K562 (cell line): ENCODE measurements at regions not wholly inside any gene's neighbourhood (a gene's known extent, or its start where the extent isn't known, plus 50 kb on each side); places are given as distances from the start of the nearest gene placed in this dataset.

Experiments used
- ATAC-seq: fragments of 200-7000 bp; cut with Tn5 transposase; 3 replicates; pipeline ENCODE4 v1.9.1; 2020; ENCODE audit warnings: moderate library complexity
- BruUV-seq: library from RNA; stranded (reverse); fragments of 400-500 nt; replicated peaks from 2 replicates; lab custom pipeline; 2021; lab: Mats Ljungman, UMichigan
- CTCF ChIA-PET: fragments of 300-600 bp; formaldehyde crosslinking; extraction: SDS; loops from one replicate; lab custom pipeline; 2021; ENCODE audit warnings: low intra/inter-chr PET ratio; lab: Yijun Ruan, JAX
- POLR2A ChIA-PET: fragments of 300-600, 350-650 bp; sonication (Branson Sonifier 250); formaldehyde crosslinking; extraction: SDS; loops from one replicate; lab custom pipeline; 2021; ENCODE audit warnings: antibody characterized with exemption, inconsistent platforms; lab: Yijun Ruan, JAX
- DNase-seq, 4 experiments: peaks; one replicate each; pipeline versions ENCODE4 v3.0.0 to v3.0.0-alpha.2; 2011 to 2018; ENCODE audit warnings: low spot score in 3 of 4, mixed read lengths in 3 of 4; ENCODE audit errors: extremely low read depth in 1 of 4
- FAIRE-seq: peaks from 2 replicates; lab custom pipeline; 2011; peaks lifted over from hg19 to GRCh38; lab: Jason Lieb, UNC
- H2AFZ ChIP-seq: 2 replicates; pipeline ENCODE4 v1.6.0; 2011; ENCODE audit warnings: low read depth, low read length, control low read depth, inconsistent platforms
- H3K27ac ChIP-seq: fragments of 200-600 bp; 3 replicates; pipeline ENCODE4 v1.8.0; 2011; ENCODE audit warnings: low read depth, mild to moderate bottlenecking, control low read depth, inconsistent platforms, low read length, moderate library complexity, mixed read lengths; ENCODE audit errors: extremely low read depth
- H3K27me3 ChIP-seq, 2 experiments: fragments of 300-600 bp in 1 of 2; 2 replicates in 1 of 2; 3 replicates in 1 of 2; pipeline versions ENCODE4 v1.6.0 to v1.8.0; 2011; ENCODE audit warnings: inconsistent platforms in 2 of 2, low read length in 2 of 2, mild to moderate bottlenecking in 1 of 2, mixed read lengths in 1 of 2, moderate library complexity in 1 of 2; ENCODE audit not compliant: control insufficient read depth in 2 of 2, insufficient read depth in 2 of 2
- H3K36me3 ChIP-seq: fragments of 300-600 bp; 3 replicates; pipeline ENCODE4 v1.8.0; 2011; ENCODE audit warnings: mild to moderate bottlenecking, low read length, inconsistent platforms; ENCODE audit not compliant: control insufficient read depth, insufficient read depth
- H3K4me1 ChIP-seq, 2 experiments: fragments of 200-600 bp in 1 of 2; replicated peaks in 1 of 2; 2 replicates in 1 of 2; 3 replicates in 1 of 2; pipeline versions ENCODE4 v1.5.1 to v1.8.0; 2011; ENCODE audit warnings: inconsistent platforms in 2 of 2, low read length in 2 of 2, mild to moderate bottlenecking in 1 of 2, mixed read lengths in 1 of 2, moderate library complexity in 1 of 2; ENCODE audit not compliant: control insufficient read depth in 2 of 2, insufficient read depth in 2 of 2
- H3K4me2 ChIP-seq: 2 replicates; pipeline ENCODE4 v1.6.1; 2011; ENCODE audit warnings: low read length, control low read depth, inconsistent platforms, mixed read lengths; ENCODE audit not compliant: insufficient read depth
- H3K4me3 ChIP-seq: fragments of 200-600 bp; sonication (generic), shearing (Covaris generic); 2 replicates; pipeline ENCODE4 v1.5.1; 2016; ENCODE audit warnings: control low read depth, inconsistent platforms
- H3K79me2 ChIP-seq: fragments of 200-600 bp; 3 replicates; pipeline ENCODE4 v1.8.0; 2011; ENCODE audit warnings: low read length, inconsistent platforms; ENCODE audit not compliant: control insufficient read depth, insufficient read depth
- H3K9ac ChIP-seq, 2 experiments: 2 replicates each; pipeline versions ENCODE4 v1.6.0 to v1.6.1; 2011; ENCODE audit warnings: low read depth in 2 of 2, low read length in 2 of 2, control low read depth in 1 of 2, inconsistent platforms in 1 of 2, mild to moderate bottlenecking in 1 of 2, mixed read lengths in 1 of 2; ENCODE audit not compliant: insufficient read depth in 1 of 2
- H3K9me1 ChIP-seq: one replicate; pipeline ENCODE4 v1.6.0; 2011; ENCODE audit warnings: inconsistent platforms, mild to moderate bottlenecking, low read length, moderate library complexity; ENCODE audit not compliant: control insufficient read depth, insufficient read depth
- H3K9me3 ChIP-seq: replicated peaks from 2 replicates; pipeline ENCODE4 v1.5.1; 2011; ENCODE audit warnings: low read depth, low read length, inconsistent platforms; ENCODE audit not compliant: control insufficient read depth, insufficient read depth
- H4K20me1 ChIP-seq: replicated peaks from 2 replicates; pipeline ENCODE4 v1.6.1; 2011; ENCODE audit warnings: low read length, inconsistent platforms, mixed read lengths; ENCODE audit not compliant: control insufficient read depth, insufficient read depth
- CBFB ChIP-seq: sonication (generic); formaldehyde crosslinking; IDR thresholded peaks from 2 replicates; pipeline ENCODE4 v1.4.0; 2020; ENCODE audit warnings: mild to moderate bottlenecking, missing genetic modification reagents
- EGR1 ChIP-seq: fragments of 450-650 bp; conservative IDR thresholded peaks from 2 replicates; pipeline ENCODE4 v1.6.1; 2017; ENCODE audit warnings: mild to moderate bottlenecking
- MEIS2 ChIP-seq: fragments of 450-650 bp; IDR thresholded peaks from 2 replicates; pipeline ENCODE4 v1.6.1; 2014; ENCODE audit warnings: mild to moderate bottlenecking; ENCODE audit not compliant: partially characterized antibody
- SIN3A ChIP-seq, 2 experiments: fragments of 150-350 bp in 1 of 2; IDR thresholded peaks; 2 replicates each; pipeline ENCODE4 v1.6.1; 2011 to 2016; ENCODE audit warnings: borderline replicate concordance in 2 of 2, low read depth in 2 of 2, low read length in 2 of 2, mild to moderate bottlenecking in 2 of 2, moderate library complexity in 2 of 2; ENCODE audit not compliant: control insufficient read depth in 1 of 2
- SMARCA4 ChIP-seq: fragments of 450-650 bp; IDR thresholded peaks from 2 replicates; pipeline ENCODE4 v1.6.1; 2016
- SRSF1 ChIP-seq: fragments of 200-400 bp; formaldehyde crosslinking; IDR thresholded peaks from 2 replicates; pipeline ENCODE4 v1.6.1; 2017; ENCODE audit warnings: mild to moderate bottlenecking, low read depth, low read length, moderate library complexity
- WGBS: fragments of 100-300 bp; shearing (Covaris generic); methylation state at CpG from one replicate; pipeline ENCODE4 v1.1.6; 2016; ENCODE audit warnings: low coverage, mixed read lengths; ENCODE audit not compliant: insufficient coverage; ENCODE audit errors: missing lambda C conversion rate; 5-methylcytosine and 5-hydroxymethylcytosine counted together
- in situ Hi-C: fragments of 300-500 bp; cut with MboI; formaldehyde crosslinking; loops from 4 replicates; pipeline ENCODE4 v1.15.0; 2018; ENCODE audit warnings: inconsistent platforms, mixed read lengths
- intact Hi-C: fragments of 100-400 bp; cut with micrococcal nuclease; formaldehyde crosslinking; loops from 2 replicates; pipeline ENCODE4 v1.14.2; 2022
- TF ChIP-seq, protein P1 (sequence below), 2 experiments: fragments of 450-650 bp in 1 of 2; sonication (generic) in 1 of 2; formaldehyde crosslinking in 1 of 2; IDR thresholded peaks in 1 of 2; conservative IDR thresholded peaks in 1 of 2; 2 replicates each; pipeline versions ENCODE4 v1.6.1 to v1.8.1; 2016 to 2023; ENCODE audit warnings: mild to moderate bottlenecking in 2 of 2, moderate library complexity in 2 of 2, inconsistent platforms in 1 of 2, missing genetic modification reagents in 1 of 2
- TF ChIP-seq, protein P2 (sequence below): fragments of 250-450 bp; sonication (Bioruptor Pico); IDR thresholded peaks from 2 replicates; pipeline ENCODE4 v1.4.0; 2020; ENCODE audit warnings: mild to moderate bottlenecking, moderate library complexity, borderline replicate concordance

DNA sequence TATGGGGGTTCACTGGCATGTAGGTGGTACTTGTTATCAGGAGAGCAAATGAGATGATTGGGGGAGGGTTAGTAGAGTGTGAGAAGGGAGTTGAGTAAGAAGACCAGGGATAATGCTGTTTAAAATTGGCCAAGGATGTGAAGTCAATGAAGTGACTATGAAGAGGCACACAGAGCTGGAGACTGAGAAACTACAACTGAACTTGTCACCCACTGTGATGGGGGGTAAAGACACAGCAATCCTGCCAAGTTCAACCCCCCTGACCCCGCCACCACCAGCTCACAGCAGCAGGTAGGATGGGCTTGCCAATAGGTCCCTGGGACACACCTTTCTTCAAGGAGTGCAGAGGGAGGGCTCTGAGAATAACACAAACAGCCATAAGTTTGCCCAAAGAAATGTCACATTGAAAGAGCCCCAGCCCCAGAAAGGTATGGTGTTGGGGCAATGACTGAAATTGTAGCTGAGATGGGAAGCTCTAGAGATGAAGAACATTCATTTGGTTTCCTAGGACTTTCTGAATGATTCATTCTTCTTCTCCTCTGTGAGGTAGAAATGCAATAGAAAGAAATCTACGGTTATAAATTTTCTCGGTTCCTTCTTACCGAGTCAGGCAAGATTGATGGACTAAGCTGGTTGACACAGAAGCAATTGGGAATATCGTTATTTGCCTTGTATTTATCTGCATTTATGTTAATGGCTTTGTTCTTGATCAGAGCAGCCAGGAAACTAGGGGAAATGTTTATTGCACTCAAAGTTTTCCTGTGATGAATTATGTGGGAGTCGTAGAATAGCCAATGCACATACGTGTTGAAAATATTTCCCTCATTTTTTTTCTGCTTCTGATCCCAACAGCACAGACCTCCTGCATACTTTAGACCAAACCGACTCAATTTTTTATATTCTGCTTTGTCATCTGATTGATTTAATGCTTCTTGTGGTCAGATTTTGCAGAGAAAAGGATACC, 595.2 kb upstream of the CDH11 start:
- Histone ChIP-seq H3K27ac (no peak overlapping the region), H3K27me3 (no peaks in the 10 kb centered on the region), H3K36me3 (no peaks in the 10 kb centered on the region), H3K79me2 (no peaks in the 10 kb centered on the region), H3K9me3 (peaks cover under 1% of the 10 kb centered on the region; the same call in 1 of the 2 replicates), H3K4me3 (no peak overlapping the region), H3K4me1 (no peaks in the 10 kb centered on the region), H4K20me1 (no peaks in the 10 kb centered on the region), H2AFZ (no peak overlapping the region), H3K4me2 (no peak overlapping the region), H3K9ac (no peak overlapping the region), H3K9me1 (no peaks in the 10 kb centered on the region)
- ATAC-seq: no peak
- no TSS peak for BruUV-seq
- in situ Hi-C loops: no loop called here
- WGBS: 3% methylated on average over 8 of the region's 8 CpGs
- ChIA-PET POLR2A (no interaction called here), CTCF (no interaction called here)
- DNase-seq: no peak
- no peak for FAIRE-seq
- TF ChIP-seq CBFB (no peak), SIN3A (IDR thresholded peaks at IDR 0.05; ENCODE audit: borderline replicate concordance in 2 of 2, control insufficient read depth in 1 of 2, low read depth in 2 of 2, low read length in 2 of 2) (no peak), SRSF1 (no peak), MEIS2 (peak; percentile 43), SMARCA4 (no peak), EGR1 (no peak)
- TF ChIP-seq, protein P1, sequence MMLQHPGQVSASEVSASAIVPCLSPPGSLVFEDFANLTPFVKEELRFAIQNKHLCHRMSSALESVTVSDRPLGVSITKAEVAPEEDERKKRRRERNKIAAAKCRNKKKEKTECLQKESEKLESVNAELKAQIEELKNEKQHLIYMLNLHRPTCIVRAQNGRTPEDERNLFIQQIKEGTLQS (IDR thresholded peaks at IDR 0.05): no peak
- TF ChIP-seq, protein P1 (CRISPR knock-in tag; conservative IDR thresholded peaks at IDR 0.05): no peak
- TF ChIP-seq, protein P2, sequence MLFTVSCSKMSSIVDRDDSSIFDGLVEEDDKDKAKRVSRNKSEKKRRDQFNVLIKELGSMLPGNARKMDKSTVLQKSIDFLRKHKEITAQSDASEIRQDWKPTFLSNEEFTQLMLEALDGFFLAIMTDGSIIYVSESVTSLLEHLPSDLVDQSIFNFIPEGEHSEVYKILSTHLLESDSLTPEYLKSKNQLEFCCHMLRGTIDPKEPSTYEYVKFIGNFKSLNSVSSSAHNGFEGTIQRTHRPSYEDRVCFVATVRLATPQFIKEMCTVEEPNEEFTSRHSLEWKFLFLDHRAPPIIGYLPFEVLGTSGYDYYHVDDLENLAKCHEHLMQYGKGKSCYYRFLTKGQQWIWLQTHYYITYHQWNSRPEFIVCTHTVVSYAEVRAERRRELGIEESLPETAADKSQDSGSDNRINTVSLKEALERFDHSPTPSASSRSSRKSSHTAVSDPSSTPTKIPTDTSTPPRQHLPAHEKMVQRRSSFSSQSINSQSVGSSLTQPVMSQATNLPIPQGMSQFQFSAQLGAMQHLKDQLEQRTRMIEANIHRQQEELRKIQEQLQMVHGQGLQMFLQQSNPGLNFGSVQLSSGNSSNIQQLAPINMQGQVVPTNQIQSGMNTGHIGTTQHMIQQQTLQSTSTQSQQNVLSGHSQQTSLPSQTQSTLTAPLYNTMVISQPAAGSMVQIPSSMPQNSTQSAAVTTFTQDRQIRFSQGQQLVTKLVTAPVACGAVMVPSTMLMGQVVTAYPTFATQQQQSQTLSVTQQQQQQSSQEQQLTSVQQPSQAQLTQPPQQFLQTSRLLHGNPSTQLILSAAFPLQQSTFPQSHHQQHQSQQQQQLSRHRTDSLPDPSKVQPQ (CRISPR knock-in tag): no peak
- intact Hi-C loops: no loop called here
